ENCODE measurements at regions not wholly inside any gene's neighbourhood (a gene's known extent, or its start where the extent isn't known, plus 50 kb on each side); places are given as distances from the start of the nearest gene placed in this dataset.

DNA sequence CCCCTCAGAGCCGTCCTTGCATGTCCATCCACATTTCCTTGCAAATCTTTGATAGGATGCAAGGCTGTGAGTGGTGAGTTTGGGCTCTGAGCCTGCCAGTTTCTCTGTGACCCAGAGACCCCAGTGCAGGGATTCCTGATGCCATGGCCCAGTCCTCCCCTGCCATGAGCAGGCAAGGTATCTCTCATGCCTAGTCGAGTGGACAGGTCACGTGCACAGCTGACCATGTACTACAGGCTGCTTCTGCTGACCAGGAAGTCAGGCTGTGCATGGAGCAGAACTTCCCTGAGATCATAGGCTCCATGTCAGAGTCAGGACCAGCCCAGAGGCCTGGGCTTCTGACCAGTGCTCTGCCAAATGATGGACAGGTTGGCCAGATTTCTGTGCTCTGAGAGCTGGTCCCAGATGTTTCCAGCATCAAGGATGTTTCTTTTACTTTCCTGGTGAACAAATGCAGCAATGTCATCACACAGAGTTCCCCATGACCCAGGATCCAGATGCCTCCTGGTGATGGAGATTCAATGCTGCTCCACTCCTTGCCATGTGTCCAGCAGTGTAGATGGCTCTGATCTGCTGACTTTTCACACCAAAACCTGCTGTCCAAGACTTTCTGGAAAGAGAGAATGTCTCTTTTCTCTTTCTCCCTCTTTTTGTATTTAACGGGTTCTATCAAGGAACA, 321.6 kb upstream of the HS6ST1 start:
- no peak for DNase-seq

DNA sequence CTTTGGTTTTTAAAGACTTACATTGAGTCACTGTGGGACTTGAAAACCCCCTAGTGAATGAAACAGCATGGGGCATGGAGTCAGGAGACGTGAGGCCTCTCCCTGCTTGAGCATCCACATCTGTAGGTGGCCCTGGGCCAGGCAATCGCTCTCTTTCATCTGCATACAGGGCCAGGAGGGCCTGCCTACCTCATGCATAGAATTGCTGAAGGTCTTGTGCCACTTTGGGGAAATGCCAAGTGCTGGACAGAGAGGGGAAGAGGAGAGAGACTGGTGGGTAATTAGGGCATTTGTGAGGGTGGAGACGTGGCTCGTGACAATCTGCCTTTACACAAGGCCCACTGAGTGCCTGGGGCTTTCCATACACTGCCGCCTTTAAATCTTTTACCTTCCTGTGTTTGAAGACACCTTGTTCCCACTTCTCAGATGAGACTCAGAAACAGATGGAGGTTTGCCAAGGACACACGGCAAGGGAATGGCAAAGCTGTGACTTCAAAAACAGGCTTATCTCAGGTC, 322.2 kb upstream of the HS6ST1 start:
- DNase-seq: no peak

DNA sequence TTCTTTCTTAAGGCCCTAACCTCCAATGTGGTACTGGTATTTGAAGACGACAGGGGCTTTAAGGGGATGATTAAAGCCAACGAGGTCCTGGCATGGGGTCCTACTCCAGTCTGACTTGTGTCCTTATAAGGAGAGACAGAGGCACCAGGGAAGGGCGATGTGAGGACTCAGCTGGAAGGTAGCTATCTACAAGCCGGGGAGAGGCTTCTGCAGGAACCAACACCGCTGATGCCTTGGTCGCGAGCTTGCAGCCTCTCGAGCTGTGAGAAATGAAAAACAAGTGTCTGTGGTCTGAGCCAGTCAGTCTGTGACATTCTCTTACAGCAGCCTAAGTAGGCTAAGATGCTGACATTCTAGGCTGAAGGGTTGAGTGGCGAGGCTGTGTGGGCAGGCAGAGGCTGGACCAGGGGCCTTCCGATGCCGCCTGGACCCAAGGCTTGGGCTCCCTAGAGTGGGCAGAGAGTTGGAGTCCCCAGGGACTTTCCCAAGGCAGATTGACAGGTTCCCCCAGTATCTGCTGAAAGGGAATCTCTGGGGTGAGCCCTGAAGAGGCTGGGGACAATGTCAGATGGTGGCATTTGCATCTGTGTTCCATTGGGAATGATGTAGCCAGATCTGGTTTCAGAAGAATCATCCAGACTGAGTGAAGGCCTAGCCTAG, 322.9 kb upstream of the HS6ST1 start:
- DNase-seq: peak in 1 of 5 experiments; percentile 17

DNA sequence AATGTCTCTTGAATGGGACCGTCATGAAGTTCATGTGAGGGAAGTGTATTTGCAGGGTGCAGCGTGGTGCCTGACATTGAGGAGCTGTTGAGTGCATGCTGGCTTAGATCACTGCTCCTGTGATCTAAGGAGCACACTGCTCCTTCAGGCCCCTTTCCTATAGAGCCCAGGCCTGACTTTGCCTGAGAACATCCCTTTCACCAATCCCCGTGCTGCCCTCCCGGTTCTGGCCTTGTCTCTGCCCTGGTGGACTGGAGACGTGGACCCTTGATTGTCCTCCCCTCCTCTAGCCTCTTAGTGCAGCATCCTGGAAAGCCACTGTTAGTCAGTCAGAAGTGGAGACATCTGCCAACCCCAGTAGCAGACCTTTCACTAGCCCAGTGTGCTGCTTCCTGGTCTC, 323.6 kb upstream of the HS6ST1 start:
- no peak for DNase-seq

DNA sequence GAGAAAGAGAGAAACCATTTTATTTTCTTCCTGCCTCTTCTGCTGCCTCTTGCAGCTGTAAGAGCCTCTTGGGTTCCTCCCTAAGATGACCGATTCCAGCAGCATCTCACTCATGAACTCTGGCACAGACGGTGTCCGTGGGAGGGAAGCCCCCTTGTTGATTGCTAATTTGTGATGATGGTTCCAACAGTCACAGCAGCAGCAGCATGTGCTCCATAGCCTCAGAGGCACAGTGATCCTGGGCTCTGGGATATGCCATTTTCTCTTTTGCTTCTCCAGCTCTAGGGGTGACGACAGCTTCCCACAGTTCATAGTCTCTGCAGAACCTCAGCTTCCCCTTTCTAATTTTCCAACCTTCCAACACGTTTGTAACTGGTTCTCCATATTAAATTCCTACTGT, 324.2 kb upstream of the HS6ST1 start:
- no peak for DNase-seq

DNA sequence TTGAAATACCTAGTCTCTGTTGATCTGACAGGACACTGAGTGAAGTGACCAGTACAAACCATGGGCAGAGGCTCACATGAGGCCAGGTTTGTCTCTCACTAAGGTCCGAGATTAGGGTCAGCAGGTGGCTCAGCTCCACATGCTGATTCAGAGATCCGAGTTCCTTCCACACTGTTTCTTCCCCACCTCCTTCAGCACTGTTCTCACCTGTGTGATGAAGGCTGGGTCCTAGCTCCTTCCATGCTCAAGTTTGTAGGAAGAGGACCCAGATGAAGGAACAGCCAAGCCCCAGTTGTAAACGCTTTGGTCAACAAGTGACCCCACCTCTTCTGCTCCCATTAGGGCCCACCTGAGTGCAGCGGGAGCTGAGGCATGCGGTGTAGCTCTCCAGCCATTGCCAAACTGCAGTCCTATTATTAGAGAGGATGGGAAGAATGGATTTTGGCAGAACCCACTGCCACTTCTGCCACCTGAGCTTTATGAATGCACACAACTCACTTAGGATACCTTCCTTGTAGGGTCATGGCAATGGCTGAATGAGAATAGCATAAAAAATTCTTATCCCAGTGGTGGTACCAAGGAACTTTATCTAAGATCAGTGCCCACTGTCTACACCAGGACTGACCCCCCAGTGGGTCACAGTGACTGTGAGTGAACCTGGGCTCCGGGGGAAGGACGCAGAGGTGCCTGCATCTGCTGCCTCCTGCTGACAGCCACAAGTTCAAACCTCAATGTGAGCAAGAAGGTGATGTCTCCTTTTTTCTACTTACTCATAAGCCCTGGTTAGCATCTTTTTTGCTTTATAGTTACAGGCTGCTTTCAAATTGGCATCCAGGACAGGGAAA, 324.8 kb upstream of the HS6ST1 start:
- no peak for DNase-seq

DNA sequence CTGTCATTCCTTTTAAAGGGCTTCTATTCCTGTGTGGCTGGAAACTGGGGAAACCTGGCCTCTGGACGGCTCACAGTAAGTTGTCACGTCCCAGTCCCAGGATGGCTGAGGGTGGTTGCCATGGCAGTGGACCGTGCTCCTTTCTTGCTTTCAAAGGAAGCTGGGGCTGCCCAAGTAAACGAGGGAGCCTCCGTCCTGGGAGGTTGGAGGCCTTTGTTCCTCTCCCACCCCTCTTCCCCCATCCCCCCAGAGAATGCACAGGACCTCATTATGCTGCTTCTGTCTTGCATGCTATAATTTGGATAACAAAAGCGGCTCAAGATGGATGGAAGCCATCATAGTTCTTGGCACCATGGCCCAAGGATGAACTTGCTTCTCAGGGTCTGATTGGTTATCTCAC, 325.5 kb upstream of the HS6ST1 start:
- no peak for DNase-seq

DNA sequence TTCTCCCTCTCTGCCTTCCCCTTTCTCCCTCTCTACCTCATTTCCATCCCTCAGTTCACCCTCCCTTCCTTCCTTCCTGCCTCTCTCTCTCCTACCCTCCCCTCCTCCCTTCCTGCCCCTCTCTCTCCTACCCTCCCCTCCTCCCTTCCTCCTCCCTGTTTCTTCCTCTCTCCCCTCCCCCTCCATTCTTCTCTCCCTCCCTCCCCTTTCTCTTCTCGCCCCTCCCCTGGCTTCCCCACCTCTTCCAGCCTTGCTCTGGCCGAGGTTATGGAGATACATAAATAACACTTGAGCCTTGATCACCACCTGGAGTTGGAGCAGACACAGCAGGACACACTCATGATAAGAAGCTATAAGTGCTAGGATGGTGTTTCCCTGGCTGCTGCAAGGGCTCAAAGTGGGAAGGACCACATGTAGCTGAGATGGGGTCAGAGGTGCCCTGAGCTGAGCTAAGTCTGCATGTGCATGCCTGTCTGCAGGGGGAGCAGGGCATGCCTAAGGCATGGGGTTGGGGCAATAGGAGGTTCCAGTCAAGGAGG, 326.1 kb upstream of the HS6ST1 start:
- DNase-seq: no peak

DNA sequence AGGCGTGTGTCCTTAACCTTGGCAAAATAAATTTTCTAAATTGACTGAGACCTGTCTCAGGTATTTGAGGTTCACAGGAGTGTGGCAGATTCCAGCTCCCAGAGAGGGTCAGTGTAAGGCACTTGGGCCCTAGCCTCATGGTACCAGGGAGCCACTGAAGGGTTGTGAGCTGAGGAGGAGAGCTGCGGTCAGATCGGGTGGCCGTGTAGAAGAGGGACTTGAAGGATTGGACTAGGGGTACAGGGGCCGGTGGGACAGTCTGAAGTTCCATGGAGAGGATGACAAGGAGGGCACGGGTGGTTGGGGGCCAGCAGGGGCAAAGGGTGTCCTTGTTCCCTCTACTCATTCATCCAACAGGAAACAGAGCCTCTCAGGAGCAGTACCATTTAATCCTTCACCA, 327.0 kb upstream of the HS6ST1 start:
- DNase-seq: no peak

DNA sequence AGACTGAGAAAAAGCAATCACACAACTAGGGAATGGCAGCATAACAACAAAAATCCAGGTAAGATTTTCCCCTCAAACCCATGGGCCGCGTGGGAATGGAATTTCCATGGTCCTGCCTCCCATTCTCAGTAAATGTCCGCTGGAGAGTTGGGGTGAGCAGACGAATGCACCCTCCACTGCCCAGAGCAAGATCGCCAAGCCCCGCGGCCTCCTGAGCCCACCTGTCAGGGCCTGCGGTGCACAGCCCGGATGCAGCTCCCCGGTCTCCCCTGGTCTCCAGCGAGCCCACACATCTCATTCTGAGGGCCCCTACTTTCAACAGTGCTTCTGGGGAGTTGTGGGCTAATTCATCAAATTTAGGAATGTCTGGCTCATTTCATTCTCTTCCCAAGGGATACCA, 327.4 kb upstream of the HS6ST1 start:
- DNase-seq: no peak

DNA sequence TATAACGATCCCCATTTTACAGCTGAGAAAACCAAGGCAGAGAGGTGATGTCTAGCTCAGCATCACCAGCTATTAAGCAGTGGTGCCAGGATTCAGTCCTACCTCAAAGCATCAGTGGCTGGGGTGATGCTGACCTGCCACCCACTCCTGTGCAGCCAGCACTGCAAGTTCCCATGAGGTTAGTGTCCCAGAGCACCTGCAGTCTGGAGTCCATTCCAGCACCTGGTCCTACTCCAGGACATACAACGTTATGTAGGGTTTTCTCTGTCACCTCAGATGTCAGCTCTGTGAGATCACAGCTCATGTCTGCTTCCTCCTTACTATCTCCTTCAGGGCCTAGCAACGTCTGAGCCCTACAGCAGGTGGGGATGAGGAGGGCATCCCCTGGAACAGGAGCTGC, 328.0 kb upstream of the HS6ST1 start:
- no peak for DNase-seq

DNA sequence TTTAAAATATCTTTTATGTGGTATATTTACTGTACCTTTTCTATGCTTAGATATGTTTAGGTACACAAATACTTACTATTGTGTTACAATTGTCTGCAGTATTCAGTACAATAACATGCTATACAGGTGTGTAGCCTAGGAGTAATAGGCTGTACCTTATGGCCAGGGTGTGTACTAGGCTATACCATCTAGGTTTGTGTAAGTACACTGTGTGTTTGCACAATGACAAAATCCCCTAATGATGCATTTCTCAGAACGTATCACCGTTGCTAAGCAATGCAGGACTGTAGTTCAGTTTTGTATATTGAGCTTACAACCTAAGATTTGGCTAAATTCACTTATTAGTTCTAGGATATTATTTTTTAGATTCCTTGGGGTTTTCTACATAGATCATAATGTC, 332.3 kb upstream of the HS6ST1 start:
- no peak for DNase-seq

DNA sequence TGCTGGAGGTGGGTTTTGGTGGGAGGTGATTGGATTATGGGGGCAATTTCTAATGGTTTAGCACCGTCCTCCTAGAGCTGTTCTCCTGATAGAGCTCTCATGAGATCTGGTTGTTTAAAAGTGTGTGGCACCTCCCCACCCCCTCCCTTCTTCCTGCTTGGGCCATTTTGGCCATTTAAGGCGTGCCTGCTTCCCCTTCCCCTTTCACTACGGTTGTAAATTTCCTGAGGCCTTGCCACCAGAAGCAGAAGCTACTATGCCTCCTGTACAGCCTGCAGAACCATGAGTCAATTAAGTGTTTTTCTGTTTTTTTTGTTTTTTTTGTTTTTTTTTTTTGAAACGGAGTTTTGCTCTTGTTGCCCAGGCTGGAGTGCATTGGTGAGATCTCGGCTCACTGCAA, 335.7 kb upstream of the HS6ST1 start:
- DNase-seq: no peak

DNA sequence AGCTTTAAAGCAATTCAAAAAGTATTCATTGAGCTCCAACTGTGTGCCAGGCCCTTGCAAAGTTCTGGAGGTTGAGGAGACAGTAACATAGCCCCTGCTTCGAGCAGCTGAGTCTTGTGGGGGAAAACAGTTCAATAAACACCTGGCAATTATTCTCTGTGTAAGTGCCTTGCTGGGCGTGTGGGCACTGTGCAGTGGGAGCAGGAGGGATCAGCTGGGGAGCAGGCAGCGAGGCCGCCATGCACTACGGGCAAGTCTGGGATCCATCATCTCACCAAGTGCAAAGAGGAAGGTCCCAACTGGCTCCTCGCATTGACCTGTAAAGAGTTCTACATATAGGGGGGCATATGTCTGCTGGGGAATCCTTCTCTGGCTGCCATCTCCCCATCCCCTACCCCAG, 342.2 kb upstream of the HS6ST1 start:
- DNase-seq: no peak

DNA sequence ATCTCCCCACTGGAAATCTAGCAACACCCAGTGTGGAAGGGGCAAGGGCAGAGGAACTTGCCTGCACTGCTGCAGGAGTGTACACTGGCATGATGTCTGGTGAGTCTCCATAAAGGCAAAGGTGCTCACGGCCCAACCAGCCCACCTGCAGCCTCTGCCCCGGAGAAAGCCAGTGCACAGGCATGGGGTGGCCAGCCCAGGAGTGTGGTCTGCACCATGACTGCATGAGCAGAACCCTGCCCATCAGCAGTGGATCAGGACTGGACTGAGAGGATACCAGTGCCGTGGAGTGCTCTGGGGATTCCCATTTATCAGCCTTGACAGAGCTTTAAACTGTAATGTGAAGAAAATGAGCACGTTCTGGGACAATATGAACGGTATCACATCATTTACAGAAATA, 342.6 kb upstream of the HS6ST1 start:
- DNase-seq: no peak

DNA sequence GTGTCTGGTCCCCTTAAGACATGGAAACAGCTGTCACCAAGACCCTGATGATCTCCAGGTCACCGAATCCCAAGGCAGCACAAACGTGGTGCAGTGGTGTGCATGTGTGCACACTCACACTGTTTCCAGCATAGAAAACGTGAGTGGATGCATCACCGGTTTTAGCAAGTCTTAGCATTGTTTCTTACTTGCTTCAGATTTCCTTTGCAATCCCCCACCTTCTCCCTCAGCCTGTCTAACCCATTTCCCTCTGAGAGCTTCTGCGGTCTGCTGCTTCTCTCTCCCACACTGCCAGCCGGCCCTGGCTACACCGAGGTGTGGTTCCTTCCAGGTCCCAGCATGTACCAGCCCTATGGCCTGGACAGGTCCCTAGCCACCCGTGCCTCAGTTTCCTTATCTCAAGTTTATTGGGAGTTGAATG, 343.4 kb upstream of the HS6ST1 start:
- no peak for DNase-seq

DNA sequence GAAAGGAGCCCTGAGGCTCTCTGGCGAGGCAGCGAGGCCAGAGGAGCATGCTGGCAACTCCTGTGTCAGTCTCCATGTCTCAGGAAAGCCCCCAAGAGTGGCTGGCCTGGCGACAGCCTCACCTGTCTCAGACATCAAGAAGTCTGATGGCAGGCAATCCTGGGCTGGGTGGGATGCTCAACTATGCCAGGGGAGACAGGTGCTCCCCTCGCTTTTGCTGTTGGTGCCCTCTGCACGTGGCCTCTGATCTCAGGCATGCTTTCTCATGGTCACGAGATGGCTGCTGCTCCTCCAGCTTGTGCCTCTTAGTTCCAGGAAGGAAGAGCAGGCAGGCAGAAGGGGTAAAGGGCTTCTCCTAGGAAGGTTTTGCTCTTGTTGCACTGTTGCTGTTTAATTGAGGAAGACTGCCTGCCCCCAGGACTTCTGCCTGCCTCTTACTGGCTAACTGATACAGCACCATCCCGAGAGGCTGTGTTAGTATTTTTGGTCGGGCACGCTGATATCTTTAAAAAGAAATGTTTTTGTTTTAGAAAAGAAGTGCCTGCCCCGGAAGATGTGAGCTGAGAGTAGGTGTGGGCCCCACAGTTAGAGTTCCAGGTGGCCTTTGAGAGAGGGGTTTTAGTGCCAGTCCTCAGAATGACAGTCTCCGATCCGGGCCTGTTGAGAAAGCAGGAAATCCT, 344.8 kb upstream of the HS6ST1 start:
- DNase-seq: no peak

DNA sequence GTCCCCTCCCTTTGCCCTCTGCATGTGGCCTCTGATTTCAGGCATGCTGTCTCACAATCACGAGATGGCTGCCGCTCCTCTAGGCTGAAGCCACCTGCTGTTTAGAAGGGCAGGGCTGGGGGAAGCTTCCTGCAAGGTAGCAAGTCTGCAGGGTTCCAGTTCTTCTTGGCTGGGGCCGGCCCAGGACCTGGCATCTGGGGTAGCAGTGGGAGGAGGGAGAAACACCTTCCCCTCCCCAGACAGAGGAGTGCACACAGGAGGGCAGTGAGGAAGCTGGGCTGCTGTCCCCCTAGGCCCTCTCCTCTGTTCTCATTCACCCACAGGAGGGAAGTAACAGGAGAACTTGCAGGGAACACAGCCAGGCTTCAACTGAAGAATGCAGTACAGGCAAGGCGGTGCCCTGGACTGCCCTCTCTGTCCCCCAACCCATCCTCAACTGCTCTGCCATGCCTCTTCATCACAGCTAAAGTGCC, 345.9 kb upstream of the HS6ST1 start:
- DNase-seq: no peak

DNA sequence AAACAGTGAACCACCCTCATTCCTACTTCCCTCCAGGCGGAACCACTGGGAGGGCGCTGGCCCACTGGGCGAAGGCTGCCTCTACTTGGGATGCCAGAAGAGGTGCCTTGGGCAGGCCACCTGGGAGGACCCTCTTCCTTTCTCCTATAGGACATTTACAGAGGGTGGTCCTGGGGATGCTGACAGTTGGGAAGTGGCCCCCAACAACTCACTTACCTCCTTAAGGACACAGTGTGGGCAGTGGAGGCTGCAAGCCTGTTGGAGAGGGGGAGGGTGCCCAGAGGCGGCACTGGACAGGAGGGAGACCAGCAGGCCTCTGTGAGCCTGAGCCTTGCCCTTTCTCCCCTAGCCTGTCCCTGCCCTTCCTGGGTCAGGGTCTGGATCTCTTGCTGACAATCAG, 346.4 kb upstream of the HS6ST1 start:
- no peak for DNase-seq

DNA sequence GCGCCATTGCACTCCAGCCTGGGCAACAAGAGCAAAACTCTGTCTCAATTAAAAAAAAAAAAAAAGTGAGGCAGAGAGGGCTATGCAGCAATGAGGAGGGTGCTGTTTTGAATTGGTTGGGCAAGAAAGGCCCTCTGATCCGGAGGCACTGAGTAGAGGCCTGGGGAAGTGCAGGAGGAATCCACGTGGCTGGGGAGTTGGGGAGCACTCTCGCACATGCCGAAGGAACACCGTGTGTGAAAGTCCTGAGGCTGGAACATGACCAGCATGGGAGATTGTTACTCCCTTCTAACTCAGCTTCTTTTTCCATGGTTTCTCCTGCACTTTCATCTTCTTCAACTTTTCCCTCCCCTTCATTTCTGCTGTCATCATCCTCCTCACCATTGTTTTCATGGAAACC, 347.9 kb upstream of the HS6ST1 start:
- DNase-seq: no peak

DNA sequence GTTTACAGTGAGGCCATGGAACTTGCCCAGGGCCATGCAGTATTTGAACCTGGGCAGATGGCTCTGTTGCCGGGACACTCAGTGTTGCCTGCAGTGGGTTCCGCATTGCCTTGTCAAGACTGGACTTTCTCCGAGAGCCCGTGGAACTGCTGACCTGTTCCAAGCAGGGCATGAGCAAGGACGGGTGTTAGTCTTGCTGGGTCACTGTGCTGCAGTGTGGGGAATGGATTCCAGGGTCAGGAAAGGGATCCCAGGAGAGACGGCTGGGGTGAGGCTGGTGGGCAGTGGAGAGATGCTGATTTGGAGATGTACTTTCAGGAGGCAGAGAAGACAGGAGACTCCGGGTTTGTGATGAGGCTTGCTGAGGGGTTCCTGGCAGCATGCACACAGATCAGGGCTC, 348.7 kb upstream of the HS6ST1 start:
- DNase-seq: no peak

DNA sequence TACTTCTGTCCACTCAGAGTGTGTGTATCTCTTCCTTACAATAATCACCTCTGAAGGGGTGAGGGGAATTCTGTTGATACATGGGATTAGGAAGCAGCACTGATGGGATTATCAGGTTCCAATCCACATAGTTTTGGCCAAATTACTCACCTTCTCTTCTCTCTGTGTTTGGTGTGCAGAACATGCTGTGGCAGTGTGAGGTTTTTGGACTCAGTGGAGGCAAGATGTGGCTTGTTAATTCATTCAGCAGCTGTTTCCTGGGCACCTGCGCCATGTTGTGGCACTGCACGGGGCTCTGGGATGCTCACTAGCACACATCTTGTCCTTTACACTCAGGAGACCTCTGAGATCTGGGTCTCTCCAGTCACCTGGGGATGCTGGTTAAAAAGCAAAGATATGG, 350.3 kb upstream of the HS6ST1 start:
- no peak for DNase-seq

DNA sequence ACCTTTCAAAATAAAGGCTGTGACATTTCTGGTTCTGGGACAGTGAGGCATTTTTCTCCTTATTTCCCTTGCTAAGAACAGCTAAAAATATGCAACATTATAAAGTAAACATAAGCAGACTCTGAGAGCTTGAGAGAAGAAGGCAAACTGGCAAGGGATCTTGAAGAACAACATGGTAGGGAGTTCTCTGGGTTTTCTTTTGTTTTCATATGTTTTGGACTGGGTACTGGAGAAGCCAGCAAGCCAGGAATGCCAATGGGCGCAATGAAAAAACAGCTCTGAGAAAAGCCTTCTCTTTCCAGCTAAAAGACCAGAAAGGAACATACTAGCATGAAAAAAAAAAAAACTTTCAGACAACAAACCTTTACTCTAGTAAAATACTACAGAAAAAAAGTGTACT, 351.4 kb upstream of the HS6ST1 start:
- DNase-seq: no peak

Measured in T-helper 2 cell (primary cell).